ENCODE measurements at regions not wholly inside any gene's neighbourhood (a gene's known extent, or its start where the extent isn't known, plus 50 kb on each side); places are given as distances from the start of the nearest gene placed in this dataset.

DNA sequence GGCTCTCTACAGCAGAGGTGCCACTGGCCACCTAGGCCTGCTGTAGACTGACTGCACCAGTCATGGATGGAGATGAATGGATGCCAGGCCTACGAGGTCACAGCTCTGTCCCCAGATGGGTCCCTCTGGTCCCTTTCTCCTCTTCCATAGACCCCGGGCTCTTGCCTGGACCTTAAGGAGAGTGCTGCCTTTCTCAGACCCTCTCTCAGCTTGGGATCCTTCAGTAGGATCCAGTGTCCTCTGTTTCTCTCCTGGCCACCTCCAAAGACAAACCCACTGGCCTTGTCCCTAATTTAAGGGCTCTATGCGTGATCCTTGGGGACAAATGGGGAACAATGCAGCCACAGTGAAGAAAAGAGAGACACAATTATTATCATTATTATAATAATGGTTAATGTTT is 189.3 kb upstream of the C16orf82 start:
- TF ChIP-seq, protein P1, sequence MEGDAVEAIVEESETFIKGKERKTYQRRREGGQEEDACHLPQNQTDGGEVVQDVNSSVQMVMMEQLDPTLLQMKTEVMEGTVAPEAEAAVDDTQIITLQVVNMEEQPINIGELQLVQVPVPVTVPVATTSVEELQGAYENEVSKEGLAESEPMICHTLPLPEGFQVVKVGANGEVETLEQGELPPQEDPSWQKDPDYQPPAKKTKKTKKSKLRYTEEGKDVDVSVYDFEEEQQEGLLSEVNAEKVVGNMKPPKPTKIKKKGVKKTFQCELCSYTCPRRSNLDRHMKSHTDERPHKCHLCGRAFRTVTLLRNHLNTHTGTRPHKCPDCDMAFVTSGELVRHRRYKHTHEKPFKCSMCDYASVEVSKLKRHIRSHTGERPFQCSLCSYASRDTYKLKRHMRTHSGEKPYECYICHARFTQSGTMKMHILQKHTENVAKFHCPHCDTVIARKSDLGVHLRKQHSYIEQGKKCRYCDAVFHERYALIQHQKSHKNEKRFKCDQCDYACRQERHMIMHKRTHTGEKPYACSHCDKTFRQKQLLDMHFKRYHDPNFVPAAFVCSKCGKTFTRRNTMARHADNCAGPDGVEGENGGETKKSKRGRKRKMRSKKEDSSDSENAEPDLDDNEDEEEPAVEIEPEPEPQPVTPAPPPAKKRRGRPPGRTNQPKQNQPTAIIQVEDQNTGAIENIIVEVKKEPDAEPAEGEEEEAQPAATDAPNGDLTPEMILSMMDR (IDR thresholded peaks at IDR 0.05), result no peak
- intact Hi-C loops (cut with DNase I), result no loop called here
- Histone ChIP-seq H3K27ac (no peak overlapping the region), H3K36me3 (no peaks in the 10 kb centered on the region), H3K4me3 (no peak overlapping the region), H3K4me1 (no peaks in the 10 kb centered on the region), H3K9ac (ENCODE audit: low read depth in 2 of 2, low read length in 2 of 2) (no peak overlapping the region), H3K27me3 (no peaks in the 10 kb centered on the region), H3K9me3 (no peaks in the 10 kb centered on the region)
- no peak for DNase-seq

DNA sequence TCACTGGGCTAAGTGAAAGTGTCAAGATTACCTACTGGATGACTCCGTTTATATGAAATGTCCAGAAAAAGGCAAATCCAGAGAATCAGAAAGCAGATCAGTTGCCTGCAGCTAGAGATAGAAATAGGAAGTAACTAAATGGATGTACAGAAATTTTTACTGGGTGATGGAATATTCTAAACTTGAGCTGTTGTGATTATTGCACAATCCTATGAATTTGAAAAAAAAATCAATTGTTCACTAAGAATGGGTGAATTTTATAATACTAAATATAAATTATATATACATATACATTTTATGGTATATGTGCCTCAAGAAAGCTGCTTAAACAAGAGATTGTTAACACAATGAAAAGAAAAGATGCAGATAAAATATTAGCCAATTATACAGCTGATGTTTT is 181.1 kb upstream of the C16orf82 start:
- Histone ChIP-seq H3K4me3 (no peak overlapping the region), H3K9ac (ENCODE audit: low read depth in 2 of 2, low read length in 2 of 2) (no peak overlapping the region), H3K4me1 (no peaks in the 10 kb centered on the region), H3K9me3 (no peaks in the 10 kb centered on the region), H3K36me3 (no peaks in the 10 kb centered on the region), H3K27me3 (no peaks in the 10 kb centered on the region), H3K27ac (no peak overlapping the region)
- no peak for DNase-seq
- TF ChIP-seq, protein P1 (IDR thresholded peaks at IDR 0.05), result no peak
- intact Hi-C loops (cut with DNase I), result no loop called here

DNA sequence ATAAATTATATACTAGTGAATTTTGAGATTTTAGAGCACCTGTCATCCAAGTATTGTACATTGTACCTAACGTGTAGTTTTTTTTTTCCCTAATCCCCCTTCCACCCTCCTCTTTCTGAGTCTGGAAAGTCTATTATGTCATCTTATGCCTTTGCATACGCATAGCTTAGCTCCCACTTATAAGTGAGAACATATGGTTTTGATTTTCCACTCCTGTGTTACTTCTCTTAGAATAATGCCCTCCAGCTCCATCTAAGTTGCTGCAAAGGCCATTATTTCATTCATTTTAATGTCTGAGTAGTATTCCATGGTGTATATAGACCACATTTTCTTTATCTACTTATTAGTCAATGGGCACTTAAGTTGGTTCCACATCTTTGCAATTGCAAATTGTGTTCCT is 177.0 kb upstream of the C16orf82 start:
- TF ChIP-seq, protein P1 (IDR thresholded peaks at IDR 0.05), result no peak
- Histone ChIP-seq H3K4me3 (no peak overlapping the region), H3K27ac (no peak overlapping the region), H3K9me3 (no peaks in the 10 kb centered on the region), H3K36me3 (no peaks in the 10 kb centered on the region), H3K9ac (ENCODE audit: low read depth in 2 of 2, low read length in 2 of 2) (no peak overlapping the region), H3K27me3 (no peaks in the 10 kb centered on the region), H3K4me1 (no peaks in the 10 kb centered on the region)
- intact Hi-C loops (cut with DNase I), result no loop called here
- no peak for DNase-seq

DNA sequence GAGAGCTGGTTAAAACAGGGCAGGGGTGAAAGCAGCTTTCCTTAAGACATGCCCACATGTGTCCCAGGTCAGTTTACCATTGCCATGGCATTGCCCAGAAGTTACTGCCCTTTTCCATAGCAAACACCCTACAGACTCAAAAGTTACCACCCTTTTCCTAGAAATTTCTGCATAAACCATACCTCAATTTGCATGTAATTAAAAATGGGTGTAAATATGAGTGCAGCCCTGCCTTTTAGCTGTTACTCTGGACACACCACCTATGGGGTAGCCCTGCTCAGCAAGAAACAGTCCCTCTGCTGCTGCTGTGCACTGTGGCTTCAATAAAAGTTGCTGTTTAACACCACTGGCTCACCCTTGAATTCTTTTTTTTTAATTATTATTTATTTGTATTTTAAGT is 168.5 kb upstream of the C16orf82 start:
- Histone ChIP-seq H3K27me3 (no peaks in the 10 kb centered on the region), H3K9ac (ENCODE audit: low read depth in 2 of 2, low read length in 2 of 2) (no peak overlapping the region), H3K36me3 (no peaks in the 10 kb centered on the region), H3K4me1 (no peaks in the 10 kb centered on the region), H3K27ac (no peak overlapping the region), H3K4me3 (no peak overlapping the region), H3K9me3 (no peaks in the 10 kb centered on the region)
- no peak for DNase-seq
- intact Hi-C loops (cut with DNase I), result no loop called here
- TF ChIP-seq, protein P1 (IDR thresholded peaks at IDR 0.05), result no peak

DNA sequence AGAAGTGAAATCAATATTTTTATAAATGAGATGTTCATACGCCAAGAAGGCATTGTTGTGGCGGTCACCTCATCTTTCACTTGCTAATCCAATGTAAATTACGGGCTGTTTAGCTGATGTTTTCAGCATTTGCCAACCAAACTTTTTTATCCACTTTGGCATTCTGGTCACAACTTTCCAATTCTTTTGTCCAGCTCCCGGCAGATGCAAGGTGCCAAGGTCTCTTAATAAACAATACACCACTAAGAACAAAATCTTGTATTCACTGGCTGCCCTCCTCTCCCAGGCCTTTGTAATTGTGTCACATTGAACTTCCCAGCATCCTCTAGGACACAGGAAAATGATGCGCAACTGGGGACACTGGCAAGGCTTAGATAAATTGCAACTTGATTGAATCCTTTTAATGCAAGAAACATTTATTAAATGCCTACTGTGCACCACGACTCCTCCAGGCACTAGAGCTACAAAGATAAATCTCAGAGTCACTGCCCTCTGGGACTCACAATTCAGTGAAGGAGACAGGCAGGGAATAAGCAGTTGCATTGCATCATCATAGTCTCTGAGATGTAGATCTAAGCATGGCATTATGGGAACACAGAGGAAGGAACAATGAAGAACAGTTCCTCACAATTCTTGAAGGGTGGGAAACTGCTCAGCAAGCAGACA is 165.4 kb upstream of the C16orf82 start:
- no peaks in the 10 kb centered on the region for H3K27me3 ChIP-seq
- H3K9ac ChIP-seq (ENCODE audit: low read depth in 2 of 2, low read length in 2 of 2), result no peak overlapping the region
- intact Hi-C loops (cut with DNase I), result no loop called here
- H3K4me3 ChIP-seq, result no peak overlapping the region
- no peak overlapping the region for H3K27ac ChIP-seq
- no peak for DNase-seq
- no peaks in the 10 kb centered on the region for H3K4me1 ChIP-seq
- no peaks in the 10 kb centered on the region for H3K36me3 ChIP-seq
- TF ChIP-seq, protein P1 (IDR thresholded peaks at IDR 0.05), result no peak
- H3K9me3 ChIP-seq, result no peaks in the 10 kb centered on the region
